HG03025 (cell line): ENCODE measurements at regions not wholly inside any gene's neighbourhood (a gene's known extent, or its start where the extent isn't known, plus 50 kb on each side); places are given as distances from the start of the nearest gene placed in this dataset.

Experiments
- ATAC-seq: cut with Tn5 transposase; IDR thresholded peaks from one replicate; pipeline ENCODE4 v1.9.1; 2021; ENCODE audit warnings: mild to moderate bottlenecking, moderate library complexity; ENCODE audit not compliant: unreplicated experiment, low FRiP score

DNA sequence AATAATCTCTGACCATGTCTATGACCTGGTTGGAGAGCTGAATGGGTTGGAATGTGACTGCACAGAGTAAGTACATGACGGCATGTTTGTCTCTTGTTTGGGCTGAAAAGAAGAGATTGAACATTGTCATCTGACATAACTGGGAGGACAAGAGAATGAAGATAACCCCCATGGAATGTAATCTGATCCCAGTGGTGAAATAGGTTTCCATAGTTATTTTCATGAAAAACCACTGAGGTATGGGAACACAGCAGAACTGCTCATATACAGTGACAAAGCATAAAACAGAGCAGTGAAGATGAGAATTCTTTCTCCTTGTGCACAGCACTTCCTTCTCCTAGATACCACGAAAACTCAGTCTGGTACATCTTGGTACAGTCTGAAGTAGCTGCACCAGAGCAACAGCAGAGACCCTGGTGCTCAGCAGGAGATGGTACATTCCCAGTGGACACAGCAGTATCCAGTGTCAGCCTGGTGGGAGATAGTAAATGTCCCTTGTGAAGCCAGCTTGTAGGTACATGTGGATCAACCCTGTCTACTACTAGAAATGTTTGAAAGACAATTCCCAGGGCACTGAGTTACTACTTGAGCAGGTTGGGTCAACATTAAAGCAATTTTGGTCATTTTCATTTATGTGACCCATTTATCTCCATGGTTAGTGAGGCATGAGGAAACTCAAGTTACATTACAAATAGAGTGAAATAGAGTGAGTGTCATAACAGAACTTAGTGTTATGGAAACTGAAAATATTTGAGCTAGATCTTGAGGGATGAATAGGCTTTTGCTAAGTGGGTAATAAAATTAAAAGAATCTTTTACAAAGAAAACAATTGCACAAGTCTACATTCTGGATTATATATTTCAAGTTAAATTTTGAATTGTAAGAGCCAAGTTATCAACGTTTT lies 178.3 kb downstream of the SUCNR1 start:
- ATAC-seq, result peak; percentile 66

- no peak for ATAC-seq
Observed at GRCh38 chr3:152053866-152054265, 180.4 kb downstream of the SUCNR1 start.

GRCh38 chr3:152054315-152054714 lies 180.9 kb downstream of the SUCNR1 start:
- peak; percentile 71 for ATAC-seq

GRCh38 chr3:152056073-152056472 lies 182.6 kb downstream of the SUCNR1 start:
- no peak for ATAC-seq

- no peak for ATAC-seq
Observed at GRCh38 chr3:152056481-152056880, 183.0 kb downstream of the SUCNR1 start.

GRCh38 chr3:152056987-152057386 lies 183.5 kb downstream of the SUCNR1 start:
- ATAC-seq, result no peak

GRCh38 chr3:152058856-152059255 lies 185.4 kb downstream of the SUCNR1 start:
- no peak for ATAC-seq

- ATAC-seq, result no peak
Observed at GRCh38 chr3:152060701-152061100, 187.3 kb downstream of the SUCNR1 start.

DNA sequence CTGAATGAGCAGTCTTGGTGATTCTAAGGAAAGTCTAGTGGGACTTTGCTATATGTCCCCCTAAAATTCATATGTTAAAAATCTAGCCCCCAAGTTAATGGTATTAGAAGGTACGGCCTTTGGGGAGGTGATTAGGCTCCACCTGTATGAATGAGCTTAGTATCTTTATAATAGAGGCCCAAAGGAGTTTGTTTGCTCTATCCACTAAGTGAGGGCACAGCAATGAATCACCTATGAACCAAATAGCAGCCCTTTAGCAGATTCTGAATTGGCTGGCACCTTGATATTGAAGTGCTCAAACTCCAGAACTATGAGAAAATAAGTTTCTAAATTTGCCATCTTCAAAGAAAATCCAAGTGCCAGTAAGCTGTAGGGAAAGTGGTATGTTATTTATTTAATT lies 187.9 kb downstream of the SUCNR1 start:
- no peak for ATAC-seq

- no peak for ATAC-seq
Observed at GRCh38 chr3:152069871-152070270, 196.4 kb downstream of the SUCNR1 start.

DNA sequence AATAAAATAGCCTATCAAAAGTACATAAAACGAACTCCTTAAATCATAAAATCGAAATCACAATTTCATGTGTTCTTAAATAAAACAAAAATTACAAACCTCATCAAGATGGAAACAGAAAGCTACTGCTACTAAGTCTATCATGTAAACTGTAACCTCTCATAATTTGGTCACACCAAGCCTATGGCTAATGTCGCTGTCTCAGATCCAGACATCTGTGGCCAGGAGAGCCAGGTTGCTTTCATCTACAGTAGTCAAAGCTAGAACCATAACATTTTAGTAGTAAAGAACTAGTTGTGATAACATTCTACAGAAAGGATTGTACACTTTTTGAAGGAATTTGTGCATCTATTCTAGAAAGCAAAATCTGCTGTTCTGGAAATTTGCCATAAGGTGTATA lies 197.4 kb upstream of the MBNL1 start:
- ATAC-seq, result no peak

- ATAC-seq, result no peak
Observed at GRCh38 chr3:152071924-152072323, 196.8 kb upstream of the MBNL1 start.

GRCh38 chr3:152073267-152073666 lies 195.5 kb upstream of the MBNL1 start:
- no peak for ATAC-seq

GRCh38 chr3:152076148-152076547 lies 192.6 kb upstream of the MBNL1 start:
- ATAC-seq, result no peak

GRCh38 chr3:152079980-152080379 lies 188.7 kb upstream of the MBNL1 start:
- ATAC-seq, result no peak

- ATAC-seq, result no peak
Observed at GRCh38 chr3:152083135-152083534, 185.6 kb upstream of the MBNL1 start.

- no peak for ATAC-seq
Observed at GRCh38 chr3:152084441-152085158, 184.1 kb upstream of the MBNL1 start.

DNA sequence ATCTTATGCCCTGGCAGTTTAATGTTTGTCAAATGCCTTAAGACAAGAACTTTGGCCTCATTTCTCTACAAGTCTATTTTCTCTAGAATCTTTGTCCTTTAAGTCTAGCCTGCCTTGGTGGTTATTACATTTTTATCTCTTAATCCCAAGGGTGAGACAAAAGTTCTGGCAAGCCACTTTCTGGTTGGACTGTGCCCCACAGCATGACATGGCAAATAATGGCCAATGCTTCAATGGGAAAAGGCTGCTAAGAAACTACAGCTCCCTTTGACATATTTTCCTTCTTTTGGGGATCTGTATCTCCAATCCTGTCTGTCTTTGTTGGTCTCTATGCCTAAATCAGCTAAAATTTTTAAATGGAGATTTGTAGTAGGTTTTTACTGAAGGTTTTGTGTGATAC lies 181.6 kb upstream of the MBNL1 start:
- ATAC-seq, result no peak

DNA sequence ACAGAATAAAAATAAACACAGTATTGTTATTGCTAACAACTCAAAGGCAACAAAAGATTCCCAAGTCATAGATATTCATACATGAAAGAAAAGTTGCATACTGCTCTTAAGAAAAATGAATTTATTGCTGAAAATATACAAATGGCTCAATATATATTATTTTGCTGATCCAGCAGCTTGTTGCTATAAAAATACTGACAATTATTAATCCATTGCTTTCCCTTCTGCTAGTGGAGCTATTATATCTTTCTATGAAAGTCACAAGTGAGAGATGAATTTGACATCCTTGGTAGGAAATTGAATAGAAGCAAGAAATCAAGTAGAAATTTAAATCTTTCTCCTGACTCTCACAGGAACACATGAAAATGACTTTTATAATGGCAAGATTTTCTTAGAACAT lies 179.2 kb upstream of the MBNL1 start:
- no peak for ATAC-seq

DNA sequence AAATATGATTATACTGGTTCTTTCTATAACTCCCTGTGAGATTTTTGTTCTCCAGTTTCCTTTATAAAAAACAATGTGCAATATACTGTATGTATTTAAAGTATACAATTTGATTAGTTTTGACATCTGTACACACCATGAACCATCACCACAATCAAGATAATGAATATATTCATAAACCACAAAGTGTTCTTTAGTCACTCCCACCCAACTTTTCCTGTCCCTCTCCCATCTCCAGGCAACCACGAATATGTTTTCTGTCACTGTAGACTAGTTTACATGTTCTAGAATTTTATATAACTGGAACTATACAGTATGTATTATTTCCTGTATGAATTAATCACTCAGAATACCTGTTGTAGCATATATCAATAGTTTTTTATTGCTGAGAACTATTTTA lies 177.0 kb upstream of the MBNL1 start:
- ATAC-seq, result no peak

- ATAC-seq, result no peak
Observed at GRCh38 chr3:152093901-152094300, 174.8 kb upstream of the MBNL1 start.

- ATAC-seq, result no peak
Observed at GRCh38 chr3:152094406-152094805, 174.3 kb upstream of the MBNL1 start.
